ENCODE measurements at regions not wholly inside any gene's neighbourhood (a gene's known extent, or its start where the extent isn't known, plus 50 kb on each side); places are given as distances from the start of the nearest gene placed in this dataset.

- Histone ChIP-seq H3K36me3 (ENCODE audit: control insufficient read depth in 2 of 2, insufficient read depth in 2 of 2, low read length in 1 of 2) (no peaks in the 10 kb centered on the region), H3K9ac (ENCODE audit: control insufficient read depth, insufficient read depth, low read length) (no peak overlapping the region), H4K20me1 (ENCODE audit: control insufficient read depth, insufficient read depth) (no peaks in the 10 kb centered on the region), H3K4me2 (ENCODE audit: control insufficient read depth, insufficient read depth) (no peak overlapping the region), H2AFZ (ENCODE audit: control insufficient read depth, low read depth, low read length) (no peak overlapping the region), H3K79me2 (ENCODE audit: control insufficient read depth, insufficient read depth, low read length) (no peaks in the 10 kb centered on the region), H3K27me3 (replicated peaks in 1 of 2; ENCODE audit: control insufficient read depth in 2 of 2, insufficient read depth in 2 of 2, low read length in 1 of 2) (no peaks in the 10 kb centered on the region), H3K9me3 (replicated peaks; ENCODE audit: control insufficient read depth, insufficient read depth, low read length) (no peaks in the 10 kb centered on the region), H3K4me3 (no peak overlapping the region), H3K27ac (ENCODE audit: control insufficient read depth, insufficient read depth) (no peak overlapping the region), H3K4me1 (ENCODE audit: control insufficient read depth, insufficient read depth, low read length) (peaks cover 4% of the 10 kb centered on the region; the same call in 1 of the 2 replicates)
- TF ChIP-seq PKNOX1 (IDR thresholded peaks at IDR 0.05), result no peak
- no peak for TF ChIP-seq YBX1 (IDR thresholded peaks at IDR 0.05)
- no peak for TF ChIP-seq USF1 (IDR thresholded peaks at IDR 0.05; ENCODE audit: borderline replicate concordance, extremely low read length, insufficient read depth, low read depth, low read length)
- TF ChIP-seq ZBED1 (IDR thresholded peaks at IDR 0.05; ENCODE audit: borderline replicate concordance), result no peak
- no peak for TF ChIP-seq NFIC (IDR thresholded peaks at IDR 0.05; ENCODE audit: low read depth, low read length)
- TF ChIP-seq PML (IDR thresholded peaks at IDR 0.05; ENCODE audit: low read length), result no peak
- no peak for TF ChIP-seq FOS (IDR thresholded peaks at IDR 0.05; ENCODE audit: borderline replicate concordance, extremely low read depth, insufficient read length)
- TF ChIP-seq EED (IDR thresholded peaks at IDR 0.05; ENCODE audit: low read depth), result no peak
- TF ChIP-seq CEBPZ (IDR thresholded peaks at IDR 0.05; ENCODE audit: low read depth, low read length), result no peak
- no peak for TF ChIP-seq POU2F2 (IDR thresholded peaks at IDR 0.05; ENCODE audit: borderline replicate concordance, low read depth, low read length)
- no peak for TF ChIP-seq SUZ12 (IDR thresholded peaks at IDR 0.05; ENCODE audit: unreplicated experiment)
- no peak for TF ChIP-seq WRNIP1 (IDR thresholded peaks at IDR 0.05; ENCODE audit: borderline replicate concordance, low read depth, low read length)
- no peak for TF ChIP-seq IRF5 (IDR thresholded peaks at IDR 0.05; ENCODE audit: borderline replicate concordance)
- no peak for TF ChIP-seq SMAD1 (IDR thresholded peaks at IDR 0.05; ENCODE audit: low read depth, partially characterized antibody)
- no peak for TF ChIP-seq HSF1 (IDR thresholded peaks at IDR 0.05; ENCODE audit: low read depth, low read length)
- no peak for TF ChIP-seq ETV6 (conservative IDR thresholded peaks at IDR 0.05 in 1 of 2, IDR thresholded peaks at IDR 0.05 in 1 of 2; ENCODE audit: borderline replicate concordance in 1 of 2, low read depth in 1 of 2)
- no peak for TF ChIP-seq SIN3A (IDR thresholded peaks at IDR 0.05; ENCODE audit: low read depth, low read length)
- no peak for TF ChIP-seq TCF12 (IDR thresholded peaks at IDR 0.05; ENCODE audit: low read depth, low read length)
- CTCF ChIA-PET, result no interaction called here
- POLR2A ChIA-PET, result no interaction called here
- no peak for FAIRE-seq
- SMC1A ChIA-PET (ENCODE audit: uncharacterized antibody, unreplicated experiment), result no interaction called here
- WGBS (ENCODE audit: insufficient coverage, insufficient replicate concordance, low lambda C conversion rate, missing lambda C conversion rate), result 61% methylated on average over 2 of the region's 2 CpGs
- no peak for DNase-seq (ENCODE audit: low read depth, low spot score)
- ATAC-seq, result no peak
- intact Hi-C loops (cut with micrococcal nuclease; ENCODE audit: unreplicated experiment), result no loop called here
- RAD21 ChIA-PET (ENCODE audit: unreplicated experiment), result no interaction called here
- no TSS peak for BruUV-seq (replicated peaks)
- in situ Hi-C loops (cut with MboI), result no loop called here
Observed at GRCh38 chr3:153619268-153619667, 457.2 kb downstream of the RAP2B start.

Data from GM12878 (cell line).